ENCODE measurements at regions not wholly inside any gene's neighbourhood (a gene's known extent, or its start where the extent isn't known, plus 50 kb on each side); places are given as distances from the start of the nearest gene placed in this dataset.
"Not testable (repeated sequence)": the region's sequence is repeated elsewhere in the genome, so short reads cannot be mapped to it uniquely, and the experiment has no call there.

DNA sequence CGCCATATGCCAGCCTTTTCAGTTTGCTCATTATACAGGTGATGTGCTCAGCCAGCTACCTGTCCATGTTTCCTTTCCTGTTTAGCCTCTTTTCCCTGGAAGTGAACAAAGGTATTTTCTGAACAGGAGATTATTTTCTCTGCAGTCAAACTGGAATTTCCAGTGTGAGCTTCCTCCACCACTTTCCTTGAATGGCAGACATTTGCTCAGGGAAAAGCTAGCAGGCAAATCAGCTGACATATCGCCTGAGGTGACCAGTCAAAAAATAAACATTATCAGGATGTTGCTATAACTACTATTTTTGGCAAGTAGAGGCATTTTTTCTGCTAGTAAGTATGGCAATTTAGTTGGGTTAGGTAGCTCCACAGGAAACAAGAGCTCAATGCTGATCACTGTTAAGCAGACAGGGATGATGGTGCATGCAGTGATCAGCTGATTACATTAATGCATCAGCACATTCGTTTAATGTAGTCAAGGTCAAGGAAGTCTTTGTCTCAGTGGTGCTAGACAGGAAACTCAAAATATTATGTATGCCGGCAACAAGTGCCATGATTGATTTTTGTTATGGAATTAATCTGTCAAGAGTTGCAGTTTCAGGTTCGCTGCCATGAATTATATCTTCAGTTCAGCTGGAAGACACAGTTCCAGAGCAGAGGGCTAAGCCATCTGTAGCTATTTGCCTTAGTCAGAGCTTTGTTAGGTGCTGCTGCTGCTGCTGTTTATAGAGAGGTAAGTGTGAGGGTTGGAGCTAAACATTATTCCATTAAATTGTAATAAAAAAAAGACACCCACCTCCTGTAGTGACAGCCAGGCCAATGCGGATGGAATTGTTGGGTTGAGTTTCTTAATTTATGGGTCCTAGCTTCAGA, 179.7 kb upstream of the ST6GALNAC5 start:
- ChIA-PET CTCF (no interaction called here), POLR2A (no interaction called here)
- H3K27me3 ChIP-seq (ENCODE audit: control insufficient read depth, insufficient read depth, low read length): no peaks in the 10 kb centered on the region
- no peaks in the 10 kb centered on the region for H3K36me3 ChIP-seq (ENCODE audit: control insufficient read depth, insufficient read depth, low read length)
- no peak for DNase-seq (ENCODE audit: low read depth)
- TF ChIP-seq, protein P1, sequence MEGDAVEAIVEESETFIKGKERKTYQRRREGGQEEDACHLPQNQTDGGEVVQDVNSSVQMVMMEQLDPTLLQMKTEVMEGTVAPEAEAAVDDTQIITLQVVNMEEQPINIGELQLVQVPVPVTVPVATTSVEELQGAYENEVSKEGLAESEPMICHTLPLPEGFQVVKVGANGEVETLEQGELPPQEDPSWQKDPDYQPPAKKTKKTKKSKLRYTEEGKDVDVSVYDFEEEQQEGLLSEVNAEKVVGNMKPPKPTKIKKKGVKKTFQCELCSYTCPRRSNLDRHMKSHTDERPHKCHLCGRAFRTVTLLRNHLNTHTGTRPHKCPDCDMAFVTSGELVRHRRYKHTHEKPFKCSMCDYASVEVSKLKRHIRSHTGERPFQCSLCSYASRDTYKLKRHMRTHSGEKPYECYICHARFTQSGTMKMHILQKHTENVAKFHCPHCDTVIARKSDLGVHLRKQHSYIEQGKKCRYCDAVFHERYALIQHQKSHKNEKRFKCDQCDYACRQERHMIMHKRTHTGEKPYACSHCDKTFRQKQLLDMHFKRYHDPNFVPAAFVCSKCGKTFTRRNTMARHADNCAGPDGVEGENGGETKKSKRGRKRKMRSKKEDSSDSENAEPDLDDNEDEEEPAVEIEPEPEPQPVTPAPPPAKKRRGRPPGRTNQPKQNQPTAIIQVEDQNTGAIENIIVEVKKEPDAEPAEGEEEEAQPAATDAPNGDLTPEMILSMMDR (IDR thresholded peaks at IDR 0.05; ENCODE audit: insufficient read depth, low read depth, low read length): no peak
- H3K4me3 ChIP-seq (ENCODE audit: low read depth, low read length): no peak overlapping the region

DNA sequence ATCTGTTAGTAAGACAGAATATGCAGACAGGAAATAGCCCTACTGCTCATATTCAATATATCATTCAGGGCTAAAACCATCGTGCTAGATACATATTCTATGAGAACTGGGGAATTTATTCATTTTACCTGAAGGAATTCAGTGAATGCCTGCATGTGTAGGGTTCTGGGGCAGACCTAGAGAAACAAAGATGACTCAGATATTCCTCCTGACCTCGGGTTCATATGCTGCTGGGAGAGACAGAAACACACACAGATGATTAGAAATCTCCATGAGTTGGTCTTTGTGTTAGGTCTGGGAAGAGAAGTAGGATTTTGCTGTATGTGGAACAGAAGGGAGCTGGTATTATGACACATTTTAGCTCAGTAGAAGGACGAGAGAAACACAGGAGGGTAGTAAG, 176.5 kb upstream of the ST6GALNAC5 start:
- no peak for DNase-seq (ENCODE audit: low read depth)
- no peak overlapping the region for H3K4me3 ChIP-seq (ENCODE audit: low read depth, low read length)
- H3K36me3 ChIP-seq (ENCODE audit: control insufficient read depth, insufficient read depth, low read length): no peaks in the 10 kb centered on the region
- POLR2A ChIA-PET: no interaction called here
- CTCF ChIA-PET: no interaction called here
- TF ChIP-seq, protein P1 (IDR thresholded peaks at IDR 0.05; ENCODE audit: insufficient read depth, low read depth, low read length): no peak
- H3K27me3 ChIP-seq (ENCODE audit: control insufficient read depth, insufficient read depth, low read length): no peaks in the 10 kb centered on the region

GRCh38 chr1:76695535-76695934, 171.7 kb upstream of the ST6GALNAC5 start:
- H3K27me3 ChIP-seq (ENCODE audit: control insufficient read depth, insufficient read depth, low read length): no peaks in the 10 kb centered on the region
- DNase-seq (ENCODE audit: low read depth): no peak
- H3K36me3 ChIP-seq (ENCODE audit: control insufficient read depth, insufficient read depth, low read length): no peaks in the 10 kb centered on the region
- H3K4me3 ChIP-seq (ENCODE audit: low read depth, low read length): no peak overlapping the region
- POLR2A ChIA-PET: no interaction called here
- CTCF ChIA-PET: no interaction called here
- TF ChIP-seq, protein P1 (IDR thresholded peaks at IDR 0.05; ENCODE audit: insufficient read depth, low read depth, low read length): no peak

- Histone ChIP-seq H3K36me3 (ENCODE audit: control insufficient read depth, insufficient read depth, low read length) (no peaks in the 10 kb centered on the region), H3K27me3 (ENCODE audit: control insufficient read depth, insufficient read depth, low read length) (no peaks in the 10 kb centered on the region), H3K4me3 (ENCODE audit: low read depth, low read length) (no peak overlapping the region)
- ChIA-PET CTCF (no interaction called here), POLR2A (no interaction called here)
- DNase-seq (ENCODE audit: low read depth): no peak
- TF ChIP-seq, protein P1 (IDR thresholded peaks at IDR 0.05; ENCODE audit: insufficient read depth, low read depth, low read length): no peak
These were observed 169.9 kb upstream of the ST6GALNAC5 start for GRCh38 chr1:76697361-76697760.

DNA sequence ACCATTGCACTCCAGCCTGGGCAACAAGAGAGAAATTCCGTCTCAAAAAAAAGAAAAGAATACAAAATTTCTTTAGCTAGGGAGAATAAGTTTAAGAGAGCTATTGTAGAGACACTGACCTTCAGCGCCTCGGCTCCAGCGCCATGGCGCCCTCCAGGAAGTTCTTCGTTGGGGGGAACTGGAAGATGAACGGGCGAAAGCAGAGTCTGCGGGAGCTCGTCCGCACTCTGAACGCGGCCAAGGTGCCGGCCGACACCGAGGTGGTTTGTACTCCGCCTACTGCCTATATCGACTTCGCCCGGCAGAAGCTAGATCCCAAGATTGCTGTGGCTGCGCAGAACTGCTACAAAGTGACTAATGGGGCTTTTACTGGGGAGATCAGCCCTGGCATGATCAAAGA, 167.6 kb upstream of the ST6GALNAC5 start:
- CTCF ChIA-PET: not testable (repeated sequence)

DNA sequence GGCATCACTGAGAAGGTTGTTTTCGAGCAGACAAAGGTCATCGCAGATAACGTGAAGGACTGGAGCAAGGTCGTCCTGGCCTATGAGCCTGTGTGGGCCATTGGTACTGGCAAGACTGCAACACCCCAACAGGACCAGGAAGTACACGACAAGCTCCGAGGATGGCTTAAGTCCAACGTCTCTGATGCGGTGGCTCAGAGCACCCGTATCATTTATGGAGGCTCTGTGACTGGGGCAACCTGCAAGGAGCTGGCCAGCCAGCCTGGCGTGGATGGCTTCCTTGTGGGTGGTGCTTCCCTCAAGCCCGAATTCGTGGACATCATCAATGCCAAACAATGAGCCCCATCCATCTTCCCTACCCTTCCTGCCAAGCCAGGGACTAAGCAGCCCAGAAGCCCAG, 167.1 kb upstream of the ST6GALNAC5 start:
- POLR2A ChIA-PET; DNase-seq (ENCODE audit: low read depth); CTCF ChIA-PET; H3K4me3 ChIP-seq (ENCODE audit: low read depth, low read length); H3K27me3 ChIP-seq (ENCODE audit: control insufficient read depth, insufficient read depth, low read length); H3K36me3 ChIP-seq (ENCODE audit: control insufficient read depth, insufficient read depth, low read length): not testable (repeated sequence)

More for the DNA sequence above, 167.6 kb upstream of the ST6GALNAC5 start:
- POLR2A ChIA-PET; DNase-seq (ENCODE audit: low read depth); H3K27me3 ChIP-seq (ENCODE audit: control insufficient read depth, insufficient read depth, low read length); H3K4me3 ChIP-seq (ENCODE audit: low read depth, low read length); H3K36me3 ChIP-seq (ENCODE audit: control insufficient read depth, insufficient read depth, low read length): not testable (repeated sequence)

All from BJ (cell line).